ENCODE measurements at regions not wholly inside any gene's neighbourhood (a gene's known extent, or its start where the extent isn't known, plus 50 kb on each side); places are given as distances from the start of the nearest gene placed in this dataset.
A peak's percentile ranks its signal among the peaks of the same experiment; 100 is the strongest.

DNA sequence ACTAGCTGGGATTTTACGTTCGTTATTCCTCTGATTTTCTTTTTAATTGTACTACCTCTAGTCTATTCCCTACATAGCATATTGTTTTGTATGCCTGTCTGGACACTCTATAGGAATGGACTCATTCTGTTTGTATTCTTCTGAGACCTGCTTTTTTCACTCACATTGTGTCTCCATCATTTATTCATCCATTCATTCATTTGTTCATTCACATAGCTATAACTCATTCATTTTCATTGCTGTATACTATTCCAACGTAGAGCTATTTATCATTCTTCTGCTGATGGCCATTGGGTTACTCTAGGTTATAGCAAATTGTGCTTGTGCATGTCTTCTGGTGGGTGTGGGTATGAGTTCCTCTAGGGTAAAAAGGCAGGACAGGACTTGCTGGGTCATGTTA lies 74.0 kb upstream of the SLC6A6 start:
- intact Hi-C loops (cut with DNase I), result no loop called here
- Histone ChIP-seq H3K27ac (no peak overlapping the region), H3K4me3 (no peak overlapping the region), H3K27me3 (no peaks in the 10 kb centered on the region), H3K4me1 (no peaks in the 10 kb centered on the region), H3K36me3 (no peaks in the 10 kb centered on the region), H3K9me3 (no peaks in the 10 kb centered on the region)
- FAIRE-seq, result no peak
- no peak for DNase-seq
- no peak for ATAC-seq
- TF ChIP-seq, protein P1, sequence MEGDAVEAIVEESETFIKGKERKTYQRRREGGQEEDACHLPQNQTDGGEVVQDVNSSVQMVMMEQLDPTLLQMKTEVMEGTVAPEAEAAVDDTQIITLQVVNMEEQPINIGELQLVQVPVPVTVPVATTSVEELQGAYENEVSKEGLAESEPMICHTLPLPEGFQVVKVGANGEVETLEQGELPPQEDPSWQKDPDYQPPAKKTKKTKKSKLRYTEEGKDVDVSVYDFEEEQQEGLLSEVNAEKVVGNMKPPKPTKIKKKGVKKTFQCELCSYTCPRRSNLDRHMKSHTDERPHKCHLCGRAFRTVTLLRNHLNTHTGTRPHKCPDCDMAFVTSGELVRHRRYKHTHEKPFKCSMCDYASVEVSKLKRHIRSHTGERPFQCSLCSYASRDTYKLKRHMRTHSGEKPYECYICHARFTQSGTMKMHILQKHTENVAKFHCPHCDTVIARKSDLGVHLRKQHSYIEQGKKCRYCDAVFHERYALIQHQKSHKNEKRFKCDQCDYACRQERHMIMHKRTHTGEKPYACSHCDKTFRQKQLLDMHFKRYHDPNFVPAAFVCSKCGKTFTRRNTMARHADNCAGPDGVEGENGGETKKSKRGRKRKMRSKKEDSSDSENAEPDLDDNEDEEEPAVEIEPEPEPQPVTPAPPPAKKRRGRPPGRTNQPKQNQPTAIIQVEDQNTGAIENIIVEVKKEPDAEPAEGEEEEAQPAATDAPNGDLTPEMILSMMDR (IDR thresholded peaks at IDR 0.05), result no peak
- 73 to 86% methylated on average over 3 of the region's 3 CpGs for WGBS, 2 donors

DNA sequence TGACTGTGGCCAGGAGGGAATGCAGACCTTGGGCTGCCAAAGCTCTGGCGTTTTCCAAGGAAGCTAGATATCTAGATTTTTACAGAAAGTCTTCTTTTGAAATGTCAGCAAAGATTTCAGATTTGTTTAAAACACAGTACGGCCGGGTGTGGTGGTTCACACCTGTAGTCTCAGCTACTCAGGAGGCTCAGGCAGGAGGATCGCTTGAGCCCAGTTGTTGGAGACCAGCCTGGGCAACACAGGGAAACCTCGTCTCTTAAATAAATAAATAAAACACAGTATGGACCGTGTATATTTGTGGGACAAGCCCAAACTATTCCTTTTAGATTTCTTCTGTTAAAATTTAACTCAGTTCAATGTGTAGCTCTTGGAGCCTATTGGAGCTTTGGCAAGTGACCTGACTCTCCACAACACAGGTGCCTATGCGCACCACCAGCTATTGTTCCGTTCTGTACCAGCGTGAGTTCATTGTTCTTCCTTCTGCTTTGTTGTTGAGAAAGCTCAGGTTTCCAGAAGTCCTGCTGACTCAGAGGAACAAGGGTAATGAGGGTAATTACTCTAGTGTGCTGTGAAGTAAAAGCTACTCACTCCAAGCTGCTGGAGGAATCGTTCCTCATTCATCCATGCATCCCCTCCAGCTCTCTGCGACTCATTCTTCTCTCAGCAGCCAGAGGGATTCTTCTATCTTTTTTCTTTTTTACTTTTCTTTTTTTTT lies 73.1 kb upstream of the SLC6A6 start:
- intact Hi-C loops (cut with DNase I), result no loop called here

GRCh38 chr3:14329842-14330241 lies 72.6 kb upstream of the SLC6A6 start:
- FAIRE-seq (no peak), ATAC-seq (no peak), DNase-seq (peak in 1 of 6 donors; percentile 14)
- TF ChIP-seq, protein P1 (IDR thresholded peaks at IDR 0.05), result no peak
- Histone ChIP-seq H3K9me3 (no peaks in the 10 kb centered on the region), H3K36me3 (no peaks in the 10 kb centered on the region), H3K27ac (no peak overlapping the region), H3K27me3 (no peaks in the 10 kb centered on the region), H3K4me3 (no peak overlapping the region), H3K4me1 (no peaks in the 10 kb centered on the region)
- intact Hi-C loops (cut with DNase I), result no loop called here
- 80 to 89% methylated on average over 7 of the region's 7 CpGs for WGBS, 2 donors

More for the DNA sequence above, 73.1 kb upstream of the SLC6A6 start:
- WGBS, 2 donors, result 39% methylated on average over 11 of the region's 11 CpGs
- peak in 1 of 6 donors; percentile 20 for DNase-seq
- TF ChIP-seq, protein P1 (IDR thresholded peaks at IDR 0.05), result no peak
- Histone ChIP-seq H3K4me3 (no peak overlapping the region), H3K4me1 (no peaks in the 10 kb centered on the region), H3K27ac (no peak overlapping the region), H3K27me3 (no peaks in the 10 kb centered on the region), H3K9me3 (no peaks in the 10 kb centered on the region), H3K36me3 (no peaks in the 10 kb centered on the region)
- FAIRE-seq, result no peak
- ATAC-seq, result peak in 3 of 4 donors; percentile 58 to 69 (median 66)

- Histone ChIP-seq H3K4me3 (no peak overlapping the region), H3K9me3 (no peaks in the 10 kb centered on the region), H3K27me3 (no peaks in the 10 kb centered on the region), H3K27ac (no peak overlapping the region), H3K4me1 (no peaks in the 10 kb centered on the region), H3K36me3 (no peaks in the 10 kb centered on the region)
- FAIRE-seq, result no peak
- DNase-seq, result peak in 1 of 6 donors; percentile 46
- 90 to 93% methylated on average over 10 of the region's 10 CpGs for WGBS, 2 donors
- no peak for ATAC-seq
- intact Hi-C loops (cut with DNase I), result no loop called here
- TF ChIP-seq, protein P1 (IDR thresholded peaks at IDR 0.05), result no peak
Measured at GRCh38 chr3:14330508-14330907, 71.9 kb upstream of the SLC6A6 start.

GRCh38 chr3:14331251-14331650 lies 71.2 kb upstream of the SLC6A6 start:
- Histone ChIP-seq H3K9me3 (no peaks in the 10 kb centered on the region), H3K36me3 (no peaks in the 10 kb centered on the region), H3K27ac (no peak overlapping the region), H3K4me1 (peaks cover 5 to 6% (median 5%) of the 10 kb centered on the region in 3 donors), H3K27me3 (no peaks in the 10 kb centered on the region), H3K4me3 (no peak overlapping the region)
- no peak for ATAC-seq
- TF ChIP-seq, protein P1 (IDR thresholded peaks at IDR 0.05), result no peak
- intact Hi-C loops (cut with DNase I), result no loop called here
- WGBS, 2 donors, result 84 to 89% methylated on average over 6 of the region's 6 CpGs
- FAIRE-seq, result no peak
- DNase-seq, result no peak

Measured in pancreas (tissue), 10 donors.